ENCODE measurements at regions not wholly inside any gene's neighbourhood (a gene's known extent, or its start where the extent isn't known, plus 50 kb on each side); places are given as distances from the start of the nearest gene placed in this dataset.

DNA sequence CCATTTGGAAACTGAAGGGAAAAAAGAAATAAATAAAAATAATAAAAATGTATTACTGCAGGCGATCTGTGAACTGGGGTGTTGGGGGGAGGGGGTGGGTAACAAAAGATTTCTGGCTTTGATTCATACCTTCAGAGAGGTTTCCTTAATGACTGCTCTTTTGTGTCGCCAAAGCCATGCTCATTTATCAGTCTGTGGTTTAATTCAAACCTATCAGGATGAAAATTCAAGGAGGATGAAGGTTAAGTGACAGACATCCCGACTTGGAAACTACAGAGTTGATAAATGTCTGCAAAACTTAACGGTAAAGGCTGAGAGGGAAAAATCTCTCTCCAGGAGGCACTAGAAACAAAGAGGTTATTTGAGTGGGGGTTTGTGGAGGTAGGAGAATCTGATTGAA, 278.2 kb downstream of the PSAT1 start:
- no peaks in the 10 kb centered on the region for H3K36me3 ChIP-seq
- H3K27ac ChIP-seq, result no peak overlapping the region
- TF ChIP-seq CTCF (IDR thresholded peaks at IDR 0.05) (no peak), POLR2A (IDR thresholded peaks at IDR 0.05) (no peak)
- intact Hi-C loops (cut with DNase I; ENCODE audit: low total_unique reads), result no loop called here
- no peak for DNase-seq
- H3K27me3 ChIP-seq, result no peaks in the 10 kb centered on the region
- H3K9me3 ChIP-seq, result no peaks in the 10 kb centered on the region
- H3K4me1 ChIP-seq, result no peaks in the 10 kb centered on the region
- no peak overlapping the region for H3K4me3 ChIP-seq

GRCh38 chr9:78575771-78576170, 278.8 kb downstream of the PSAT1 start:
- intact Hi-C loops (cut with DNase I; ENCODE audit: low total_unique reads), result no loop called here

GRCh38 chr9:78577156-78577906, 280.4 kb downstream of the PSAT1 start:
- intact Hi-C loops (cut with DNase I; ENCODE audit: low total_unique reads), result no loop called here
- no peaks in the 10 kb centered on the region for H3K36me3 ChIP-seq
- no peak for TF ChIP-seq CTCF (IDR thresholded peaks at IDR 0.05)
- no peak for TF ChIP-seq POLR2A (IDR thresholded peaks at IDR 0.05)
- no peaks in the 10 kb centered on the region for H3K27me3 ChIP-seq
- no peaks in the 10 kb centered on the region for H3K4me1 ChIP-seq
- DNase-seq, result no peak
- H3K27ac ChIP-seq, result no peak overlapping the region
- no peak overlapping the region for H3K4me3 ChIP-seq
- no peaks in the 10 kb centered on the region for H3K9me3 ChIP-seq

More at GRCh38 chr9:78575771-78576170, 278.8 kb downstream of the PSAT1 start:
- Histone ChIP-seq H3K4me3 (no peak overlapping the region), H3K36me3 (no peaks in the 10 kb centered on the region), H3K27ac (no peak overlapping the region), H3K9me3 (no peaks in the 10 kb centered on the region), H3K27me3 (no peaks in the 10 kb centered on the region), H3K4me1 (no peaks in the 10 kb centered on the region)
- DNase-seq, result no peak
- no peak for TF ChIP-seq CTCF (IDR thresholded peaks at IDR 0.05)
- no peak for TF ChIP-seq POLR2A (IDR thresholded peaks at IDR 0.05)

- Histone ChIP-seq H3K9me3 (no peaks in the 10 kb centered on the region), H3K4me3 (no peak overlapping the region), H3K27me3 (no peaks in the 10 kb centered on the region), H3K36me3 (no peaks in the 10 kb centered on the region), H3K27ac (no peak overlapping the region), H3K4me1 (no peaks in the 10 kb centered on the region)
- intact Hi-C loops (cut with DNase I; ENCODE audit: low total_unique reads), result no loop called here
- peak in 1 of 2 donors; percentile 24 for DNase-seq
- TF ChIP-seq CTCF (IDR thresholded peaks at IDR 0.05) (no peak), POLR2A (IDR thresholded peaks at IDR 0.05) (no peak)
These were observed 281.1 kb downstream of the PSAT1 start for GRCh38 chr9:78578072-78578471.

DNA sequence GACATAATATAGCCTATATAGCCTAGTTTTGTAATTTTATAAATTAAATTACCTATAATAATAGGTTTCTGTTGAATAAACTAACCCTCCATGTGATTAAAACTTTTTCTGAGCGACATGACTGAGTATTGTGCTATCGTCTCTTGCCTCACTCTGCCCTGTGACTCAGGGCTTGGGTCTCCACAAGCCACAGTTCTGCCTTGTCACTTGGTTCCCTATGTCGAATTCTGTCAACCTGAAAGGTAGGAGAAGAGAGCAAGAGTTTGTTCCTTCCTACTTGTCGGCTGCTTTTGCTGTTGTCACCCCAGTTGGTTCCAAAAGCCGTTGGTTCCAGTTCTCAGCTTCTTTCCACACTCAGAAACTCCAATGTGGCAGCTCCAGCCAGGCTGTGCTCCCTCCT, 285.9 kb downstream of the PSAT1 start:
- H3K9me3 ChIP-seq, result peaks cover 0 to 3% of the 10 kb centered on the region in 2 donors
- no peaks in the 10 kb centered on the region for H3K27me3 ChIP-seq
- TF ChIP-seq POLR2A (IDR thresholded peaks at IDR 0.05) (no peak), CTCF (IDR thresholded peaks at IDR 0.05) (no peak)
- intact Hi-C loops (cut with DNase I; ENCODE audit: low total_unique reads), result no loop called here
- H3K27ac ChIP-seq, result no peak overlapping the region
- no peaks in the 10 kb centered on the region for H3K36me3 ChIP-seq
- no peak for DNase-seq
- H3K4me1 ChIP-seq, result no peaks in the 10 kb centered on the region
- no peak overlapping the region for H3K4me3 ChIP-seq

Data from uterus (tissue), 3 donors.